Mammary epithelial cell (primary cell): ENCODE measurements at regions not wholly inside any gene's neighbourhood (a gene's known extent, or its start where the extent isn't known, plus 50 kb on each side); places are given as distances from the start of the nearest gene placed in this dataset.

Experiments
- EZH2 ChIP-seq: IDR thresholded peaks from 2 replicates; pipeline ENCODE4 v1.6.1; 2012; ENCODE audit warnings: low read length, inconsistent platforms, borderline replicate concordance
- TF ChIP-seq, protein P1 (sequence below), 2 donors: IDR thresholded peaks in 1 of 2; conservative IDR thresholded peaks in 1 of 2; 2 replicates each; pipeline ENCODE4 v1.5.1; 2011 to 2012; ENCODE audit warnings: inconsistent platforms in 2 of 2, low read length in 2 of 2, mild to moderate bottlenecking in 2 of 2, control low read depth in 1 of 2, low read depth in 1 of 2; ENCODE audit not compliant: insufficient read depth in 1 of 2; ENCODE audit errors: extremely low read depth in 1 of 2

DNA sequence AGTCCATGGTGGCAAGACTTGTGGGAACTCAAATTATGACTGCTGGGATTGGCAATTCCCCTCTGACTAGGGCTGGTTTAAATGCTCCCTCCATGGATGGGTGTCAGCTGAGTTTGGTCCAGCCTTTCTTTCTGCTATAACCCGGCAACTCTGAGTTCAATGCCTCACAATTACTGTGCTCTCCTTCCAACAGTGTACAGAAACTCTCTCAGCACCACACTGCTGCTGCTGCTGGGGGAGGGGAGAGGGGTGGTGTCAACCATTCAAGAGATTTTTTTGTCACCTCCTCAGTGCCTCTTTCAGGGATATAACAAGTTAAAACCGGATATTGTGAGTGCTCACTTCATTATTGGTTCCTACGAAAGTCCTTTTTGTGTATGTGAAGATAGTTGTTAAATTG is 830.3 kb upstream of the NXPH2 start:
- TF ChIP-seq, protein P1, sequence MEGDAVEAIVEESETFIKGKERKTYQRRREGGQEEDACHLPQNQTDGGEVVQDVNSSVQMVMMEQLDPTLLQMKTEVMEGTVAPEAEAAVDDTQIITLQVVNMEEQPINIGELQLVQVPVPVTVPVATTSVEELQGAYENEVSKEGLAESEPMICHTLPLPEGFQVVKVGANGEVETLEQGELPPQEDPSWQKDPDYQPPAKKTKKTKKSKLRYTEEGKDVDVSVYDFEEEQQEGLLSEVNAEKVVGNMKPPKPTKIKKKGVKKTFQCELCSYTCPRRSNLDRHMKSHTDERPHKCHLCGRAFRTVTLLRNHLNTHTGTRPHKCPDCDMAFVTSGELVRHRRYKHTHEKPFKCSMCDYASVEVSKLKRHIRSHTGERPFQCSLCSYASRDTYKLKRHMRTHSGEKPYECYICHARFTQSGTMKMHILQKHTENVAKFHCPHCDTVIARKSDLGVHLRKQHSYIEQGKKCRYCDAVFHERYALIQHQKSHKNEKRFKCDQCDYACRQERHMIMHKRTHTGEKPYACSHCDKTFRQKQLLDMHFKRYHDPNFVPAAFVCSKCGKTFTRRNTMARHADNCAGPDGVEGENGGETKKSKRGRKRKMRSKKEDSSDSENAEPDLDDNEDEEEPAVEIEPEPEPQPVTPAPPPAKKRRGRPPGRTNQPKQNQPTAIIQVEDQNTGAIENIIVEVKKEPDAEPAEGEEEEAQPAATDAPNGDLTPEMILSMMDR (conservative IDR thresholded peaks at IDR 0.05 in 1 of 2, IDR thresholded peaks at IDR 0.05 in 1 of 2; ENCODE audit: extremely low read depth in 1 of 2, insufficient read depth in 1 of 2, low read depth in 1 of 2, low read length in 2 of 2), result no peak
- TF ChIP-seq EZH2, result no peak
